Left kidney (tissue), 1 donor: ENCODE measurements at regions not wholly inside any gene's neighbourhood (a gene's known extent, or its start where the extent isn't known, plus 50 kb on each side); places are given as distances from the start of the nearest gene placed in this dataset.

ENCODE experiments used
- DNase-seq: peaks from one replicate; pipeline ENCODE4 v3.0.0-alpha.2; 2013

DNA sequence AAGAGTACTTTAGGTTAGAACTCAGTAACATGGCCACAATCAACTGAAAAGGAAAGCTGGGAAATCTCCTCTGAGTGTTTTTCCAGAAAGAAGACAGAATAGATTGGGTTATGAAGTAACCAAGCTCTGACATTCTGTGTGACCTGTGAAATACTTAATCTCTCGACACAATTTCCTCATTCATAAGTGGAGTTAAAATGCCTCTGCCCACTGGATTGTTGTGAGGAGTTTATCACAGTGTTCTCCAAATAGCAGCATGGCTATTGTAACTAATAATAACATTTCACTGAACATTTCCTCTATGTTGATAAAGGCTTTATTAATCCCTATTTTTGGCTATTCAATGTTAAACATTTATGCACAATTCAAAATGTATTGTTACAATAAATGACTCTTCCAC, 311.0 kb downstream of the GABRB2 start:
- DNase-seq: no peak

DNA sequence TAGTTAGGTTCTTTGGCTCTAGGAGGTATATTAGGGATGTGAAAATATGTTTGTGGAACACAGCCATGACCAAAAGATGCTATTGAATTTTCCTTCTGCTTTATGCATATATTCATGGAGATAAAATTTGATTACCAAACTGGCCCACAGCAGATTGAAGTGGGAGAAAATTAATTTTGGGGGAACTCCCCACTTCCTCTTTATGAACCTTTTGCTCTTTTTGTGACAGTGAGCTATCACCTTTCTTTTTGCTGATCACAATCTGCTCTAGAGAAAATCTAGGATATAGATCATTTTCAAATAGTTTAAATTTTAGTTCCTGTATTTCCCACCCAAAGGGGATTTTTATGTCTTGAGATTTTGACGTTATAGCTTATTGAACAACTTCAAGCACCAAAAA, 313.0 kb downstream of the GABRB2 start:
- DNase-seq: no peak

DNA sequence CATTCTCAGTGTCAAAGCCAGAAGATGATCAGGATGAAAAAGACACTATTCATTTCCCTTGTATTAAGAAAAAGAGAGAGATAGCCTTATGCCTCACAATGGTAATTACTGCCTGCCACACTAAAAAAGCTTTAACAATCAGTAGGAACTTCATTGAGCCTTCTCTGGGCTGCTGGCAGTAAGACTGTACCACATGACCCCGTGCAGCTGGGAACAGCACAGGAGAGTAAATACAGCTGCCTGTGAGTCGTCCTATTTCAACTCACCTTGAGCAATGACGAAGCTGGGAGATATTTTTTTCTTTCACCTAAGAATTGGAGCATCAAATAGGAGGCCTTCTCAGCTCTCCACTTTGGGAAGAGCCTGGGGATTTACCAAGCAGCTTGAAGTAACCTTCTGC, 316.3 kb downstream of the GABRB2 start:
- no peak for DNase-seq

DNA sequence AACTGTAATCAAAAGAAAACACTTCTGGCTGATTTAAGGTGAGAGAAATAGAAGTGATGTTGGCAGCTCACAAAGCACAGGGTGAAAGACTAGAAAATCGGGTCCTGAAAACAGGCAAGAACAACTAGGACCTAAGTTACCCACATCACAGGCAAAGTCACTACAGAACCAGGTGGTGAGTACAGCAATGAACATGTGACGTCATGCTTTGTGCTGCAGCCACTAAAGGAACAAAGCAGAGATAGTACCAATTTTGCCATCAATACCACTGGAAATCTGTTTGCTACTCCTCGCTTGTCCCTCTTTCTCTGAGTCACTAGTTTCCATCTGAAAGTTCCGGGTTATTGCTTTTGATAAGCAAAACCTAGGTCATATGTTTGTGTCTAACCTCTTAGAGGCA, 326.7 kb downstream of the GABRB2 start:
- no peak for DNase-seq

- DNase-seq: no peak
Observed at GRCh38 chr5:161216877-161217276, 329.6 kb downstream of the GABRB2 start.

DNA sequence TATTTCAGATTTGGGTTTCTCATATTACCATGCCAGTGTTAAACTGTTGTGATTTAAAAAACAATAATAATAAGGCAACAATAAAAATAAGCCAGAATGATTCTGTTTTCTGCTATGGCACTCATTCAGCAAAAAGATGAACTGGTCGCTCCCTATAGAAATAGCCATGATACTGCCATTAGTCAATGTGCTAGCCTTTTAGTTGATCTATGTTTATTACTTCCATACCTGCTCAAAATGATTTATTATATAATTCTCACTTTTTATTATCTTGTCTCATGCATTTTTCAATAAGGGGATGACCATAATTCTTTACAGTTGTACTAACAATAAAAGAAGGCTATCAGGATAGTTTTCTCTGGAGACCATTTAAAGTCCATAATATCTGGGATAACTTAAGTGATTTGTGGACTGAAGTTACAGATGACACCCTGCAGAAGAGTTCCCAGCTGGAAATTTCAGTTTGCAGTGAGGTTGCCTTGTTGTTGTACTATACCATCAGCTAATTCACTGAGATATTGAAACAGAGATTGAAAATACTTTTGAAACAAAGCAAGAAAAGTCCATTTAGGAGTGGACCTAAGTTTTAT, 334.3 kb downstream of the GABRB2 start:
- no peak for DNase-seq

DNA sequence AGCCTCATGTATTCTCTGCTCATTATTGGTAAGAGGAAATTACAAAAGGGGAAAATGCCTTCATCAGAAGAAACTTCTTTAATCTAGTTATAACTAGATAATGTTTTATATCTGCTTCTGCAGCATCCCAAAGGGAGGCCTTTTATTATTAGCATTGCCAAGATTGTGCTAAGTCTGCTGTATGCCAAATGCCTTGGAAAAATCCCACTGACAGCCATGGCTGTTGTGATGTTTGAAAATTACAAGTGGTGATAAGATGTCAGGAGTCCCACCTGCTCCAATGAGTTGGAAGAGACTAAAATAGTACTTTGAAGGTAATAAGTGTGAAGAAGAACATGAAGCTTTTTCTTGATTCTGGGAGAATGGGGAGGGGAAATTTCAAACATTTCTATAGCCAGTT, 345.0 kb downstream of the GABRB2 start:
- DNase-seq: no peak

DNA sequence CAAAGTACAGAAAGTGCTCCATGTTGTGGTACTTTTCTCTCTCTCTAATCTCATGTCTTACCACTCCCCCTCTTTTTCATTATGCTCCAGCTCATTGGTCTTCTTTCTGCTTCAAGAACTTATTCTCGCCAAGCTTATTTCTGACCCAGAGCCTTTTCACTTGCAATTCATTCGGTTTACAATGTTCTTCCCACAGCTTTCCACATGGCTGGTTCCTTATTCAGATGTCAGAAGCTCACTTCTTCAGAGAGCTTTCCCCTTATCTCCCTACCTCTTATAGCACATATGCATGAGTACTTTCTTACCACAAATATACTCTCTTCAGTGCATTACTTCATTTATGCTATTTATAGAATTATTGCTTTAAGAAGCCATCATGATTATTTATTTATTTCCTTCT, 338.8 kb upstream of the ATP10B start:
- no peak for DNase-seq

- no peak for DNase-seq
Observed at GRCh38 chr5:161190086-161190485, 338.1 kb upstream of the ATP10B start.

DNA sequence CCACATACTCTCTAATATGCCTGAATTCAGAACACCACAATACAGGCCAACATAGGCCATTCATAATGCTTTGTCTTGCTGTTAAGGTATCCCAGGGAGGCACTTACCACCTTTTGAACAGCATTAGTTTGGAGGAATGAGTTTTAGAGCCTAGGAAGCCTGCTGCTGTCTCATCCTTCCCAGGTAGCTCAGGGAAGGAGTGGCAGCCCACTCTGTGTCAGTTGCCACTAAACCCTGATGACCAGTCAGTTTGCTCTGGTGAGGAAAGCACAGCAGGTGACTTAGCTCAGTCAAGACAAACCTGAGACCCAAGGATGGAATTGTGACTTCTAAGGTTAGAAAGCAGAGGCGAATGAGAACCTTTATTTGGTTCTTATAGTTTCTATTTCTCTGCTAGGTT, 337.4 kb upstream of the ATP10B start:
- DNase-seq: no peak

DNA sequence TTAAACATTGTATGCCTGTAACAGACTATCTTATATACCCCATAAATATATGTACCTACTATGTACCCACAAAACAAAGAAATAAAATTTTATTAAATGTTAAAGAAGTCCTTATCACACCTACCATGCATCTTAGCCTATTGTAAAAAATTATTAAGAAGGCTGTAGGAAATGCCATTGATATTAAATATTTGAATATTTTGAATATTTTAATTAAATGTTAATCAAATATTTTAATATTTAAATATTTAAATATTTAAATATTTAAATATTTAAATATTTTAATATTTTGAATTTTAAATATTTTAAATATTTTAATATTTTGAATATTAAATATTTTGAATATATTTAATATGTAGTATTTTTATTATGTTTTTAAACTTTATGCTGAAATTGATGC, 331.5 kb upstream of the ATP10B start:
- DNase-seq: no peak

- DNase-seq: no peak
Observed at GRCh38 chr5:161176221-161176620, 324.2 kb upstream of the ATP10B start.

GRCh38 chr5:161169776-161170175, 317.8 kb upstream of the ATP10B start:
- no peak for DNase-seq

- no peak for DNase-seq
Observed at GRCh38 chr5:161167016-161167767, 315.2 kb upstream of the ATP10B start.

DNA sequence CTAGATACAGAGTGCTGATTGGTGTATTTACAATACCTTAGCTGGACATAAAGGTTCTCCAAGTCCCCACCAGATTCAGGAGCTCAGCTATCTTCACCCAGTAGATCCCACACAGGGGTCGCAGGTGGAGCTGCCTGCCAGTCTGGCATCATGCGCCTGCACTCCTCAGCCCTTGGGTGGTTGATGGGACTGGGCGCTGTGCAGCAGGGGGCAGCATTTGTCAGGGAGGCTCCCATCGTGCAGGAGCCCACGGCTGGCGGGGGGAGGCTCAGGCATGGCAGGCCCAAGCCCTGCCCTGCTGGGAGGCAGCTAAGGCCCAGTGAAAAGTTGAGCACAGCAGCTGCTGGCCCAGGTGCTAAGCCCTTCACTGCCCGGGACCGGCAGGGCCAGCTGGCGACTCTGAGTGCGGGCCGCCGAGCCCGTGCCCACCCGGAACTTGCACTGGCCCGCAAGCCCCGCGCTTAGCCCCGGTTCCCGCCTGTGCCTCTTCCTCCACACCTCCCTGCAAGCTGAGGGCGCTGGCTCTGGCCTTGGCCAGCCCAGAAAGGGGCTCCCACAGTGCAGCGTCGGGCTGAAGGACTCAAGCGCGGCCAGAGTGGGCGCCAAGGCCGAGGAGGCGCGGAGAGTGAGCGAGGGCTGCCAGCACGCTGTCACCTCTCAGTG, 314.1 kb upstream of the ATP10B start:
- no peak for DNase-seq

GRCh38 chr5:161157925-161158324, 305.9 kb upstream of the ATP10B start:
- DNase-seq: no peak

DNA sequence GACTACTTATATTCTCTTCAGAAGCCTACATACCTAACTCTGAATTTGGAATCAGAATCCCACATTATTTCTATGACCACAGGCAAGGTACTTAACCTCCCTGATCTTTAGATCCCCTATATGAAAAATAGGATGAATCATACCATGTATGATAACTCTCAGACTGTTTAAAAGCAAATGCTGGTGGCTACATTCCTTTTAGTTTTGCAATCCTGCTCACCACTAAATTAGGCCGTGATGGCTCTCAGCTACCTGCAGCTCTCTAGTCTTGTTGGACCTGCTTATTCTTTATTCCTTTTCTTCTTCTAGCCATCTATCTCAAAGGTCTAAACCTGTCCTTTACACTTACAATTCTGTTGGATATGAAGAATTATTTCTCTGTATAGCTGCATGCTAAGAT, 303.4 kb upstream of the ATP10B start:
- DNase-seq: no peak

GRCh38 chr5:161152415-161152940, 300.5 kb upstream of the ATP10B start:
- no peak for DNase-seq

DNA sequence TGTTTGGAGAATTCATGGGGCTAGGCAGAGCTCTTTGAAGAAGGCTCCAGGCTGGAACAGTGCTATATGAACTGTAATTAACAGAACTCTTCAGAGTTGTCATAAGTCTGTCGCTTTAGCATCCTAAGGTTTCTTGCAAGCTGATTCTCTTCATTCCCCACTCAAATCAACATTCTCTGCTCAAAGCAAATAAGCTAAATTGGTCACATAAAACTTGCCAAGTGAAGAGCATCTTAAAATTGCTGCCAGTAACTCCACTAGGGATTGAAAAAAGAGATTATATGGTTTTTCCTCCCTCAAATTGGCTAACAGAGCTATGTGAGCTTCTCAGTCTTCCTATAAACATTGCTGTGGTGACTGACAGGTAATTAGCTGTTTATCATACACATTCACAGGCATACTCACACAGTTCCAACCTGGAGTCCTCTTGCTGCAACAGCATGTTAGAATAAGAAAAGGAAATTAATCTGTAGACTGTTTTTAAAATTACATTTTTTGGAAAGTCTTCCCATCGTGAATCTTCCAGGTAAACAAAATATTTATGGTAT, 298.5 kb upstream of the ATP10B start:
- DNase-seq: no peak

DNA sequence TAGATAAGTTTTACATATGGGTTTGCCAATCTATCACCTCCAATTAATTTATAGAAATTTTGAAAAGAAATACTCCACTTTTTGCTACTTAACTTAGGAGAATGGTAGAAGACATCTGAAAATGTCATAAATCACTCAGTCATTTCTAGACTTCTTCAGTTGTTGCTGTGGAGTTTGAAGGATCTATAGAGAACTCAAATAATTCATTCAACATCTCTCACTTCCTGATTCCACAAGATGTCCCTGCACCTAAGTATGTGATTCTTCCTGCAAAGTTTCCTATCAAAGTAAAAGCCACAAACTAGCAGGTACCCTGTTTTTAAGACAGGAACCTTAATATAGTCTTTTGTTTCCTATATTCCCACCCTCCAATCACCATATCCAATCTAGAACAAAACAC, 297.1 kb upstream of the ATP10B start:
- DNase-seq: no peak

- DNase-seq: no peak
Observed at GRCh38 chr5:161138751-161139455, 286.9 kb upstream of the ATP10B start.

- peak; percentile 46 for DNase-seq
Observed at GRCh38 chr5:161134956-161135355, 282.9 kb upstream of the ATP10B start.

GRCh38 chr5:161134083-161134482, 282.1 kb upstream of the ATP10B start:
- no peak for DNase-seq
